Stimulated activated CD4-positive, alpha-beta T cell treated with anti-CD3 and anti-CD28 coated beads, Interleukin-1b, Interleukin-23, amount 100 ng/mL, for 24 hours (primary cell): ENCODE measurements at regions not wholly inside any gene's neighbourhood (a gene's known extent, or its start where the extent isn't known, plus 50 kb on each side); places are given as distances from the start of the nearest gene placed in this dataset.
A peak's percentile ranks its signal among the peaks of the same experiment; 100 is the strongest.

Experiments
- DNase-seq, 4 experiments: peaks; one replicate each; pipeline ENCODE4 v3.0.0-alpha.2; 2020; ENCODE audit warnings: low read depth in 4 of 4, low spot score in 1 of 4

- DNase-seq, result no peak
Observed at GRCh38 chr3:43892526-43892925, 201.8 kb downstream of the ABHD5 start.

DNA sequence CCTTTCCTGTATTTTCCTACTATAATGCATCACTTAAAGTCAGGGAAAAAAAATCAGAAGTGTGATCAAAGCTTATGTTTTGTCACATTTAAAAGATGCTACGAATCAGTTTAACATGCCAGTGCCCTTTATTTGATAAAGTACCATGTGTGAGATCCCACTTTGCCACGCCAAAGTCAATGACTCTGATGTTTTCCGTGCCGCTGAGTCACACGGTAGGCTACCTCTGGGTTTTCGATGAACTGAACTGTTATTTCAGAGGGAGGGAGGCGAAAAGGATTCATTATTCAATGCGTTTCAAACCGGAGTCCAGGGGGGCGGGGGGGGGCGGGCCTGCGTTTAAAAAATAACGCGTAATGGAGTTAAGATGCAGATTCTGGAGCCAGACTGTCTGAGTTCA, 203.0 kb downstream of the ABHD5 start:
- no peak for DNase-seq

- peak in 3 of 4 experiments; percentile 4 to 28 (median 16) for DNase-seq
Observed at GRCh38 chr3:43894176-43895049, 203.7 kb downstream of the ABHD5 start.

- DNase-seq, result no peak
Observed at GRCh38 chr3:43895573-43895972, 204.8 kb downstream of the ABHD5 start.

DNA sequence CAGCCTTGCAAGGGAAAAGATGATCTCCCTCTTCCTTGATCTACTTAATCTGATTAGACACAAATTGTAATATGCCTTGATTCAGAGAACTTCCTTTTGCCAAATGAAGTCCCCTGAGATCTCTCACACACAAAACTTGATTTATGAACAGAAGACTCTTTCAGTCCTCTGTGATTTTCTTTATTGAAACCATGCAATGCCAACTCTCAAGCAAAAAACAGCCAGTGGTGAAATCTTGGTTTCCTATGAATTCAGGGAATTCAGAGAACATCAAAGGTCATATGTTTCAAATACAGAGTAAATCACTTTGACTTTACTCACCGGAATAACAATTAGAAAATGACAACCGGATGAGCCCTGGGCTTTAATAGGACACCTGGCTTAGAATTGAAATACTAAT, 211.7 kb downstream of the ABHD5 start:
- DNase-seq, result no peak

- DNase-seq, result no peak
Observed at GRCh38 chr3:43905157-43905556, 214.4 kb downstream of the ABHD5 start.

GRCh38 chr3:43906849-43907507, 216.2 kb downstream of the ABHD5 start:
- no peak for DNase-seq

- no peak for DNase-seq
Observed at GRCh38 chr3:43907508-43907858, 216.7 kb downstream of the ABHD5 start.

- no peak for DNase-seq
Observed at GRCh38 chr3:43908456-43908855, 217.7 kb downstream of the ABHD5 start.

DNA sequence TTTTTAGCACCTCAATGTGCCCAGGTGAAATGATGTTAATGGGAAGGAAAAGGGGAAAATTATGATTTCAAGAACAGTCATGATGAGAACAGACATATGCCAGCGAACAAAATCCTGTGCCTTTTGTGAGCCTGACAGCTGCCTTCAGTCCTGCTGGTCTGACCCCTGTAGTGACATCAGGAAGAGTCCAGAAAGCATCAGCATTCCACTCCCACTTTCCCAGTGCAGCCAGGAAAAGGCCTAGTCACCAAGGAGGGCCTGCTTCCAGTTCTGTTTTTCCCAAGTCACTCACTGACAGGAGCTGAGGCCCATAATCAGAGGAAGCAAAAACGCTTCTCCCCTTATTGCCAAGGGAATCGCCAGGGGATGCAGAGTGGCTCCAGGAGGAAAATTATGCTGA, 218.4 kb downstream of the ABHD5 start:
- DNase-seq, result no peak

GRCh38 chr3:43910750-43911149, 220.0 kb downstream of the ABHD5 start:
- DNase-seq, result no peak

- DNase-seq, result no peak
Observed at GRCh38 chr3:43913036-43913948, 222.6 kb downstream of the ABHD5 start.

GRCh38 chr3:43914269-43914668, 223.5 kb downstream of the ABHD5 start:
- no peak for DNase-seq

GRCh38 chr3:43915546-43915945, 224.8 kb downstream of the ABHD5 start:
- no peak for DNase-seq

DNA sequence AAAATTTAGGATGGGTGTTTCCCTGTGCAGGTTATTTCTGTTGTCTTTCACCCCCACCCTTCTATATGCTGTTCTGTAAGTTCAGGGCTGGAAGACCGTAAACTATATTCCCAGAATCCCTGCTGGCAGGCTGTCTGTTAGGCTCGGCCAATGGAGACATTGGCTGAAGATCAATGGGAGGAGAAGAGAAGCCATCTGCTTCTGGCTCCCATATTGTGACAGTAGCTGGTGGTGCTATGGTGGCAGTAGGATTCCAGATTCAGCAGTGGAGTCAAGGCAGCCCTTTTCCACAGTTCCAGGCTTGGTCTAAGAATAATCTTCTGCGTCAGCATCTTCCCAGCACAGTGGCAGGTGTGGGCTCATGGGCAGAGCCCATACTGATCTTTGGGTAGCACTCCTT, 226.6 kb downstream of the ABHD5 start:
- DNase-seq, result no peak

DNA sequence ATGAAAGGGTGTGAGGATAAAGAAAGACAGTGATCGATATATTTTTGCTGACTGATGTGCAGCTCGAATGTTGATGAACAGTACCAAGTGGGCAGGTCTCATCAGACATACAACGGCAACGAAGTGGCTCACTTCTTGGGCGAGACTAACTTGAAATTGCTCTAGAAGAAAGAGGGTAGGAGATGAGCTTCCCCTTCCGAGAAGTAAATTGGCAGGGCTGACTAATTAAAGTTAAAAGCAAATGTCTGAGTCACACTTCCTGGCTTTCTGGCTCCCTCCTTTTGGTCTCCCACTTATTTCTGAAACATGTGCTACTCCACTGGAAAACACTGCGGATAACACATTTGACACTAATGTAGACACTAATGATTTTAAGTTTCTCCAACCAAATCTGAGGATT, 228.3 kb downstream of the ABHD5 start:
- no peak for DNase-seq

DNA sequence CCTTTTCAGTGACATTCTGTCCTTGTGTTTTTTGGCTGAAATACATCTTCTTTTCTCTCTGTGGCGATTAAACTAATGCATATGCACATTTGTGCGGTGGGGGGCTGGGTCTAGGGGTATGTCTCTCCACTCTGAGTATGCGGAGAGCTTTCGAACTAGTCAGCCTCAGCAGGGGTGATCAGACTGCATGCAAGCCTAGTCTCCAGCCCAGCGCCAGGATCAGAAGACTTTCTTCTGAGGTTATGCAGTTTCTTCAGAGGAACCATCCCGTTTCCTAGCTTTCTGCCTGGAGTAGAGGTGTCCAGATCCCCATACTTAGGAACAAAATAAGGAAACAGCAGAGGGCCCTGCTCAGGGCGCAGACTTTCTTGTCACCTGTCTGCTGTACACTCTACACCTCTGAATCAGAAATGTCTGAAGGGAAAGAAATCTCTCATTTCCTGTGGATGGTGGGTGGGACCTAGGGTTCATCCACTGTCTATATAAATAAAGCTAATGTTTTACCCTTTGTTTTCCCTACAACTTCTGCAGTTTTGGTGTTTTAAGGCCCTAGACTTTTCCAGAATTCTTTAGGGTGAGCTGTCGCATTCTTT, 230.4 kb downstream of the ABHD5 start:
- no peak for DNase-seq

- DNase-seq, result no peak
Observed at GRCh38 chr3:43922374-43922773, 231.6 kb downstream of the ABHD5 start.

DNA sequence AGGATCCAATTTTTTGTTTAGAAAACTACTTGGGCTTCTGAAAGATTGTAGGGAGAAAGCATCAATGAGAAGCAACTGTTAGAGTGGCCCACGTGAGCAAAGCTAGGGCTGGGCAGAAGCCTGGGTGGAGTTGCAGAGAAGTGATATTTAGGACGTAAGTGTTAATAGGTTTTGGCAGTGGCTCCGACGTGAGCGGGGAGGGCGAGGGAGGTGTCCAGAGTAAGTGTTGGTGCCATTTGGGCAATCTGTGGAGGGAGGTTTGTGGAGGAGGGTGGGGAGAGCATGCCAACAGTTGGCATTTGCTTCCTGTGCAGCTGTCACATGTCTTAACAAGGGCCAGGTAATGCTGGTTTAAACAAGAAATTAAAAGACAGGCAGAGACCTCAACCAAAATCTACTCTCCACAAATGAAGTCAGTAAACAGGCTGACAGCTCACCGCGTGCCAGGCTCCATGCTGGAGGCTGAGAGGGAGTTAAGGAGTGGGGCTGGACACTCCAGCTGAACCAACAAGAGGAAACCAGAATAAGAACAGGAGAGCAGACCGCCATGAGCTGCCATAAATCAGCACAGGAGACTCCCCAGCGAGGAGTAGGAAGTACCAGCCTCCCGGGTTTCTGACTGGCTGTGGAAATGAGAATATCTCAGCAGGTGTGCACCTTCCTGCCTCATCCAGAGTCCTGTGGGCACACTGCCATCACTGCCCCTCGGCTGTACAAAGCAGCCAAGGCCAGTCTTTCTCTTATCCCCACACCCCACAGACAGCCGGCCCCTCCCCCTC, 232.6 kb downstream of the ABHD5 start:
- DNase-seq, result no peak

GRCh38 chr3:43926055-43926454, 235.3 kb downstream of the ABHD5 start:
- no peak for DNase-seq

- DNase-seq, result no peak
Observed at GRCh38 chr3:43932921-43933320, 242.2 kb downstream of the ABHD5 start.
